Activated CD4-positive, alpha-beta T cell treated with anti-CD3 and anti-CD28 coated beads, Interleukin-2, amount 10 ng/mL, durations not matched to agents 7 days and 5 days (primary cell): ENCODE measurements at regions not wholly inside any gene's neighbourhood (a gene's known extent, or its start where the extent isn't known, plus 50 kb on each side); places are given as distances from the start of the nearest gene placed in this dataset.

Experiments
- CTCF ChIA-PET: fragments of 350-600 bp; sonication (Branson Sonifier 250); formaldehyde crosslinking; loops from one replicate; lab custom pipeline; 2021; ENCODE audit warnings: antibody characterized with exemption; lab: Charles Lee
- POLR2A ChIA-PET: fragments of 350-600 bp; sonication (Branson Sonifier 250); formaldehyde crosslinking; loops from one replicate; lab custom pipeline; 2021; ENCODE audit warnings: antibody characterized with exemption; lab: Charles Lee
- DNase-seq: peaks from one replicate; pipeline ENCODE4 v3.0.0-alpha.2; 2020
- H3K27ac Mint-ChIP-seq: one replicate; pipeline ENCODE4 v1.8.0; 2021; ENCODE audit warnings: mild to moderate bottlenecking, moderate library complexity, mixed read lengths
- H3K27me3 Mint-ChIP-seq: one replicate; pipeline ENCODE4 v1.8.0; 2021; ENCODE audit warnings: mixed read lengths
- H3K36me3 Mint-ChIP-seq: one replicate; pipeline ENCODE4 v1.8.0; 2021; ENCODE audit warnings: low read depth, mixed read lengths
- H3K4me1 Mint-ChIP-seq: one replicate; pipeline ENCODE4 v1.8.0; 2021; ENCODE audit warnings: mixed read lengths
- H3K4me3 Mint-ChIP-seq: one replicate; pipeline ENCODE4 v1.8.0; 2021; ENCODE audit warnings: mild to moderate bottlenecking, moderate library complexity, mixed read lengths
- H3K9me3 Mint-ChIP-seq: one replicate; pipeline ENCODE4 v1.8.0; 2021; ENCODE audit warnings: mixed read lengths

DNA sequence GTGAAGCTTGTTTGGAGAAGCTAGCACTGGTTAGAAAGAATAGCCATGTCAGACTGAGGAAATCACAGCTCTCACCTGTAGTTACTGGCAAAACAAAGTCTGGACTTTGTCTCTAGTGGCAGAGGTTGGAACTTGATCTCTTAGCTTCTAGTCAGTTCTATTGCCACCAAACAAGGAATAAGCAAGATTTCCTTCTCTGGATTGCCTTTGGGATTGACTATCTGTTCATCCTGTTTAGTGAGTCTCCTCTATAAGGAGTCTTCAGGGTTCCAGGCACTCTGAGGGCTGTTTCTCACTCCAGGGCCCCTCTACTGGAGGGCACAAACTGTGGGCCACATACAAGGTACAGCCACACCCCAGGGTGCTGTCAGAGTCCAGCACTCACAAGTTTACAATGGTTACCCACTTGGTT lies 426.6 kb upstream of the THBS1 start:
- H3K27me3 Mint-ChIP-seq: peaks cover 14% of the 10 kb centered on the region
- no peaks in the 10 kb centered on the region for H3K9me3 Mint-ChIP-seq
- H3K27ac Mint-ChIP-seq: no peak overlapping the region
- H3K4me3 Mint-ChIP-seq: no peak overlapping the region
- H3K36me3 Mint-ChIP-seq: no peaks in the 10 kb centered on the region
- no peak for DNase-seq
- ChIA-PET CTCF (no interaction called here), POLR2A (no interaction called here)
- H3K4me1 Mint-ChIP-seq: no peaks in the 10 kb centered on the region

- H3K4me1 Mint-ChIP-seq: no peaks in the 10 kb centered on the region
- CTCF ChIA-PET: interaction anchor here (1.0 kb wide), 1 partner anchor 11 kb away, joined by 5 read pairs; no protein-coding TSS in a partner anchor
- H3K27me3 Mint-ChIP-seq: peaks cover 10% of the 10 kb centered on the region
- no peak overlapping the region for H3K4me3 Mint-ChIP-seq
- H3K27ac Mint-ChIP-seq: no peak overlapping the region
- H3K36me3 Mint-ChIP-seq: no peaks in the 10 kb centered on the region
- H3K9me3 Mint-ChIP-seq: no peaks in the 10 kb centered on the region
- no peak for DNase-seq
- POLR2A ChIA-PET: no interaction called here
Observed at GRCh38 chr15:39154776-39155175, 426.1 kb upstream of the THBS1 start.

DNA sequence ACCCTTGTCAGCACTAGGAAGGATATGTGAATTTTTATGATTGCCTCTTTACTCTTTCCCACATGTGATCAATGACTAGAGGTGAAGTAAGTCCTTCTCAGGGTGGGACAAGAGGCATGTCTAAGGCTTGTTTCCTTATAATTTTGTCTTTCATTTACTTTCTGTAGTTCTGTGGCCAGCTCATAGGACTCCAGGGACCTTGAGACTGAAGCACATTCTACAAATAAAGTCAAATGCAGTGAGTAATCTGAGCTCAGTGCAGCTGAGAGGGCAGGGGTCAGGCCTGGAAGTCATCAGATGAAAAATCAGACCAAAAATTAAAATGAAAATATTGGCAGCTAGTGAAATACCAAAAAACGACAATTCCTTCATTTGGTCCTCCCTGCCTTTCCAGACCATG lies 424.7 kb upstream of the THBS1 start:
- no peak overlapping the region for H3K27ac Mint-ChIP-seq
- no peaks in the 10 kb centered on the region for H3K36me3 Mint-ChIP-seq
- POLR2A ChIA-PET: no interaction called here
- H3K9me3 Mint-ChIP-seq: no peaks in the 10 kb centered on the region
- no peaks in the 10 kb centered on the region for H3K4me1 Mint-ChIP-seq
- H3K27me3 Mint-ChIP-seq: peaks cover 11% of the 10 kb centered on the region
- CTCF ChIA-PET: interaction anchor here (1.6 kb wide), 1 partner anchor 9 kb away, joined by 7 read pairs; no protein-coding TSS in a partner anchor
- no peak for DNase-seq
- no peak overlapping the region for H3K4me3 Mint-ChIP-seq

GRCh38 chr15:39156646-39157250 lies 424.1 kb upstream of the THBS1 start:
- POLR2A ChIA-PET: no interaction called here

GRCh38 chr15:39157882-39158281 lies 423.0 kb upstream of the THBS1 start:
- CTCF ChIA-PET: no interaction called here
- H3K36me3 Mint-ChIP-seq: no peaks in the 10 kb centered on the region
- POLR2A ChIA-PET: no interaction called here
- no peak for DNase-seq
- no peaks in the 10 kb centered on the region for H3K9me3 Mint-ChIP-seq
- H3K27ac Mint-ChIP-seq: no peak overlapping the region
- no peaks in the 10 kb centered on the region for H3K4me1 Mint-ChIP-seq
- H3K4me3 Mint-ChIP-seq: no peak overlapping the region
- H3K27me3 Mint-ChIP-seq: peaks cover 23% of the 10 kb centered on the region

More at GRCh38 chr15:39156646-39157250, 424.1 kb upstream of the THBS1 start:
- no peak overlapping the region for H3K27ac Mint-ChIP-seq
- no peak overlapping the region for H3K4me3 Mint-ChIP-seq
- H3K4me1 Mint-ChIP-seq: no peaks in the 10 kb centered on the region
- no peak for DNase-seq
- no peaks in the 10 kb centered on the region for H3K9me3 Mint-ChIP-seq
- peaks cover 15% of the 10 kb centered on the region for H3K27me3 Mint-ChIP-seq
- H3K36me3 Mint-ChIP-seq: no peaks in the 10 kb centered on the region
- CTCF ChIA-PET: interaction anchor here (1.6 kb wide), 1 partner anchor 9 kb away, joined by 7 read pairs; no protein-coding TSS in a partner anchor

DNA sequence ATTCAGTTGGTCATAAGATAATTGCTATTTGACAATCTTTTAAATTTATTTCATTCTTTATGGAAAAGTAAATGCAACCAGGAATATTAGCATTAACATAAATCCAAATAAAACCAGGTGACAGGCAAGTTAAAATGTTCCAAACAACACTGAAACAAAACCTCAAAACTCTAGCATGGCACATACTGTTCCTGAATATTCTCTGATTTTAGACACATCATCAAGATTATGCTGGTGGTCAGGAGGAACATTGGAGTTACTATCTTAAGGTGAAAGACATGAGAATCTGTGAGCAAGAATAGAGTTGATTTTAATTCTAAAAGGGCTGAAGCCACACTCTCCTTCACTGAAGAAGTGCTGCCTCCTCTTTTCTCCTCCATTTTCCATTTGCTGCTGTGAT lies 421.0 kb upstream of the THBS1 start:
- no peak overlapping the region for H3K4me3 Mint-ChIP-seq
- ChIA-PET CTCF (no interaction called here), POLR2A (no interaction called here)

GRCh38 chr15:39161096-39161495 lies 419.8 kb upstream of the THBS1 start:
- no peak overlapping the region for H3K27ac Mint-ChIP-seq
- CTCF ChIA-PET: no interaction called here
- POLR2A ChIA-PET: no interaction called here
- H3K4me3 Mint-ChIP-seq: no peak overlapping the region
- no peaks in the 10 kb centered on the region for H3K36me3 Mint-ChIP-seq
- no peak for DNase-seq
- H3K27me3 Mint-ChIP-seq: peaks cover 40% of the 10 kb centered on the region
- H3K4me1 Mint-ChIP-seq: no peaks in the 10 kb centered on the region
- no peaks in the 10 kb centered on the region for H3K9me3 Mint-ChIP-seq

More for the DNA sequence above, 421.0 kb upstream of the THBS1 start:
- H3K27me3 Mint-ChIP-seq: peaks cover 34% of the 10 kb centered on the region
- no peaks in the 10 kb centered on the region for H3K4me1 Mint-ChIP-seq
- H3K36me3 Mint-ChIP-seq: no peaks in the 10 kb centered on the region
- no peaks in the 10 kb centered on the region for H3K9me3 Mint-ChIP-seq
- no peak for DNase-seq
- H3K27ac Mint-ChIP-seq: no peak overlapping the region

DNA sequence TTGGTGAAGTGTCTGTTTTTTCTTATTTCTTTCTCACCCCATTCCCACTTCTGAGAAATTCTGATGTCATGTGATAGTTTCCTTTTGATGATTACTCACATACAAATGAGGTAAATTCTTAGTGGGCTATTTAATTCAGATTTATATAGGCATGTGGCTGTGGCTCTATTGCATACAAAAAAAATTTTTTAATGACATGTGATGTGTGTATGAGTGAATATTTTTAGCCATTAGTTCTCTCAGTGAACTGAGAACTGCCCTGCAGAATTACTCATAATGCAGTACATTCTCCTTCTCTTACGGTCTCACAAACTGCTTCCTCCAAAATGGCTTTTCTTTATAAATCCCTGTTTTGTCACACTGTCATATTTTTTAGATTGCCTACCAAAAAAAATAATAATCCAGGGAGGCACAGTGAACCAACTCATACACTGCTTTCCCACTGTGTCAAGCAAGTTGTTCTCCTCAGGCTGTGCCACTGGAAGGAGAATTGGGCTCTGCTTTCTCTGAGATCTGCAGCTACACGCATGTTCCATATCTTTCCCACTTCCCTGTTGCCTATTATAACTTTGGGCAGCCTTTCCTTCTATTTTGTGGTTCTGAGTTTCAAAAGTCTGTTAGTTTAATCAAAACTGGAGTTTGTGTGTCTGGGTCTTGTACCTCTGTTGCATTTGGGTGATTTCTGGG lies 415.7 kb upstream of the THBS1 start:
- Mint-ChIP-seq H3K36me3 (no peaks in the 10 kb centered on the region), H3K27ac (no peak overlapping the region), H3K9me3 (no peaks in the 10 kb centered on the region), H3K27me3 (peaks cover 65% of the 10 kb centered on the region), H3K4me1 (no peaks in the 10 kb centered on the region), H3K4me3 (no peak overlapping the region)
- POLR2A ChIA-PET: no interaction called here
- CTCF ChIA-PET: no interaction called here
- no peak for DNase-seq

DNA sequence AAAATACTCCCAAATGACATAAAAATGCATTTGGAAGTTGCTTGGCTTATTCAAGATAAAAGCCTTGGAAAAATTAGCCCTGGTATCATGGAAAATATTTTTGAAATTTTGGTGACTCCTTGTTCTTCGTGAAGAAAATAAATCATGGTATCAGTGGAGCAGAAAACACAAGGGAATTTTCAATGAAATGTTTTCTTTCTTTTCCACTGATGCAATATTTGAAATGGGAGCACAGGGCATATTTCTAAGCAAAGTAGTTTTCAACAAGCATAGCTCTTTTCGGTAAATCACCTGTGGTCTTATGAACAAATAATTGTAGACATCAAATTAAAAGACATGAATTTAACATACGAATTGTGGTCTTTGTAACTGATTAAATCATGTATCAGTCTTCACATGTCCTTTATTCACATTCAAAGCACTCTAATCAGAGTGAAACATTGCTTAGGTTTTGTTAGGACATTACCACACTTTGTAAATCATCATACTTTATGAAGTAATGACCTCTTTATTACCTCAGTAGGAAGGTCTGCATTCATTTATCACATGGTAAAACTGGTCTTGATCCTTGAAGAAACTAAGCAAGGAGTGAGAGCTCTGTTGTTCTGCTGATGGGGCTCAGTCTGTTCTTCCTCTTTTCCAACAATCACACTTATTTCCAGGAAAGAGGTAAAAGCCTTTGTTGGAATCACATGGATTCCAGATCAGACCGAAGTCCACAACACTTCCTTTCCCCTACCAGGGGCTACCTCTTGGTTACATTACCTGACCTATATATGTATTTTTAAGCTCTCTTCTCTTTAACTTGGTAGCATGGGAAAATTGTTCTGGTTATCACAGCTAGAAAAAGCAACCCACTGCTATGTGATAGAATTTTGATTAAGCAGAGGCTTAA lies 413.5 kb upstream of the THBS1 start:
- POLR2A ChIA-PET: no interaction called here

DNA sequence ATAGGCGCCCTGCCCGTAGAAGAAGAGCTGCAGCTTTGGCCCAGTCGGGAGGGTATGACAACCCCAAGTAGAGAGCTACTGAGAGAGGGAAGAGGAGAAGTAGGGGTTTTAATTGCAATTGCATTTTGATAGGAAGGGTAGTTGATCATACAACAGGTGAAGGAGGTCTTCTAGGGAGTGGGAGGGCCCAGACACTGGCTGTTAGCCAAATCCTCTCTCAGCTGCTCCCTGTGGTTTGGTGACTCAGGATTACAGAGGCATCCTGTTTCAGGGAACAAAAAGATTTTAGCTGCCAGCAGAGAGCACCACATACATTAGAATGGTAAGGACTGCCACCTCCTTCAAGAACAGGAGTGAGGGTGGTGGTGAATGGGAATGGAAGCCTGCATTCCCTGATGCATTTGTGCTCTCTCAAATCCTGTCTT lies 408.9 kb upstream of the THBS1 start:
- DNase-seq: no peak
- CTCF ChIA-PET: no interaction called here

More for the DNA sequence above, 413.5 kb upstream of the THBS1 start:
- Mint-ChIP-seq H3K4me3 (no peak overlapping the region), H3K27ac (no peak overlapping the region), H3K27me3 (peaks cover 58% of the 10 kb centered on the region), H3K4me1 (no peaks in the 10 kb centered on the region), H3K36me3 (no peaks in the 10 kb centered on the region), H3K9me3 (no peaks in the 10 kb centered on the region)
- DNase-seq: no peak
- CTCF ChIA-PET: no interaction called here

DNA sequence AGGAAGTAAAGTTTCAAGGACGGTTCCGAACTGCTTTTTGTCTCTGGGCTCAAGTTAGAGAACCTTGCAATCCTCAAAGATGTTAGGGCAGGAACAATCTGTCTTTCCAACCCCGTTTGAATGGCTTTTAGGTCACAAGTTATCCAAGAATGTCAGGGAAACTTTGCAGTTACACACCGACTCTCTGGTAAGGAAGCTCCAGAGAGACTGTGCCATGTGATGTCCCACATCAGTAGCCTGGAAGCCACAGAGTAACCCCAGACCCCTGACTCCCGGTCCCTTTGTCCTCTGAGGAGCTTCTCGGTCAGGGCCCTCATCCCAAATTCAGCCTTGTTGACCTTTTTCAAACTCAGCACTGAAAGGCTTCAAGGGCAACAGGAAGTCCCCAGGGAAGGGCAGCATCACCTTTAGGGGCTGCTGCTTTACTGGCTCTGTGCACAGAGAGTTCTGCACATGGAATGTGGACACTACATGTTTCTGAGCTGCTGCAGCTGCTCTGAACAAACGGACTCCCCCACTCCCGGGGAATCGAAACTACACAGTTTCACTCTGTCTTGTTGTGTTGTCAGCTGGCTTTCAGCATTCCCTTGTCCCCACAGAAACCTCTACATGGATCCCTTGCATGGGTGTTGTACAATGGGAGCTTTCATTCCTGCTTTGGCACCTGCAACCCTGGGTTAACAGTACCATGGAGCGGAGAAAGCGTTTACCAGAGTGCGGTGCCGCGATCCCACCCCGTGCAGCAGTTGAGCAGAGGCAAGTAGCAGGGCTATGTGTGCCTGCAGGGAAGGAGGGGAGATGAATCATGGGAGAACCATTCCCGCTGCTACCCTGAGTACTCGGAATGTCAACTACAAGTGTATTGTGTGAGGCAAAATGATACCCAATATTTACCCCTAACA lies 408.2 kb upstream of the THBS1 start:
- Mint-ChIP-seq H3K27ac (no peak overlapping the region), H3K27me3 (peaks cover 24% of the 10 kb centered on the region), H3K4me1 (no peaks in the 10 kb centered on the region), H3K9me3 (no peaks in the 10 kb centered on the region), H3K36me3 (no peaks in the 10 kb centered on the region), H3K4me3 (no peak overlapping the region)
- ChIA-PET POLR2A (no interaction called here), CTCF (no interaction called here)
- no peak for DNase-seq

More for the DNA sequence above, 408.9 kb upstream of the THBS1 start:
- Mint-ChIP-seq H3K9me3 (no peaks in the 10 kb centered on the region), H3K27ac (no peak overlapping the region), H3K27me3 (peaks cover 31% of the 10 kb centered on the region), H3K4me3 (no peak overlapping the region), H3K4me1 (no peaks in the 10 kb centered on the region), H3K36me3 (no peaks in the 10 kb centered on the region)
- POLR2A ChIA-PET: no interaction called here

- no peaks in the 10 kb centered on the region for H3K4me1 Mint-ChIP-seq
- ChIA-PET CTCF (no interaction called here), POLR2A (no interaction called here)
- H3K27ac Mint-ChIP-seq: no peak overlapping the region
- no peaks in the 10 kb centered on the region for H3K36me3 Mint-ChIP-seq
- H3K9me3 Mint-ChIP-seq: no peaks in the 10 kb centered on the region
- H3K27me3 Mint-ChIP-seq: peaks cover 21% of the 10 kb centered on the region
- no peak for DNase-seq
- no peak overlapping the region for H3K4me3 Mint-ChIP-seq
Observed at GRCh38 chr15:39173426-39173825, 407.5 kb upstream of the THBS1 start.
